GM18907 (cell line): ENCODE measurements at regions not wholly inside any gene's neighbourhood (a gene's known extent, or its start where the extent isn't known, plus 50 kb on each side); places are given as distances from the start of the nearest gene placed in this dataset.

ENCODE experiments used
- ATAC-seq: cut with Tn5 transposase; IDR thresholded peaks from one replicate; pipeline ENCODE4 v1.9.1; 2021; ENCODE audit warnings: mild to moderate bottlenecking, moderate library complexity; ENCODE audit not compliant: unreplicated experiment

DNA sequence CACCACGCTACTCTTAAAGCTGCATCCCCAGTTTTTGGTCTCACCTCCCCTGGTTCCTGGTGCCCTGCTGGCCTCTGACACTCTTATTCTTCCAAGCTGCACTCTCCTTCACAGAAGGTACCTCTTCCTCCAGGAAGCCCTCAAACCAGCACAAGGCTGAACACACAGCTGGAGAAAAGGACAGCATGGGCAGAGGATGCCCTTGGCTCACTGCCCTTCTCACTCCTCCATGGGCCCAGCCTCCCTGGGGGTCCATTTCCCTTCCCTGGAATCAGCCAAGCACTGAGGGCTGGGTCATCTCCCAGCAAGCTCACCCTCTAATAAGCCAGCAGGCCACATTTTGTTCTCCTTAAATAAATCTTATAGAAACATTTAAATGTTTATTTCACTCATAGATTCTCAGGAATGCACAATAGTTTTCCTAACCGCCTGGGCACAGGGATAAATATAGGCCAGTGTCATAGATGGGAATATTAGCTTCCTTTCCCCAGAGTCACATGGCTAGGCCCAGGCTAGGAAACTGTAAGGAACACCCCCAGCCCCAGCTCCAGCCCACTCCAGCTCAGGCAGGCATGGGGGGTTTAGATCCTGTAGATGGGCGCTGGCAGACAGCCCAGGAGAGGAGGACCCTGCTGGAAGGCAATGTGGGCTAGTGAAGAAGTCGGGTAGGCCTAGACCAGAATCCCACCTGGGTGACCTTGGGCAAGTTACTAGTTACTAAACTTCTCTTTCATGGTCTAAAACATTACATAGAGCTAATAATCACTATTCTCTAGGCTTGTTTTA is 51.5 kb downstream of the IRAG1 start:
- ATAC-seq = no peak

GRCh38 chr11:10641177-10641911 is 52.2 kb downstream of the IRAG1 start:
- ATAC-seq = peak; percentile 78

DNA sequence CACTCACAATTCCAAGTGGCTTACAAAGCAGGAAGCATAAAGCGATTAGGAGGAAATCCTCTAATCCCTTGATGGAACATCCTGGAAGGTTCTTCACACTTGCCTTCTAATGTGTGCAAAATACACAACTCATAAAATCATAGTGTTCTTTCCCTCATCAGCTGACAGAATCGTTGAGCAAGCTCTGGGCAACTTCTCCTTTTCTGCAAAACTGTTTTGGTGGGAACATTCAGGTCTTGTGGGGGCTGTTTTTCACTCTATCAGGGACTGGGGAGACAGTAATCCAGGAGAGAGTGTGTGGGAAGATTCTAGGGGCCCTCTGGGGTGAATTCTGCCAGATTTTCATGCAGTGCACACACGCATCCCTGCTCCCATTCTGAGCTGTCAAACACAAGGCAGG is 53.2 kb downstream of the IRAG1 start:
- ATAC-seq = no peak

DNA sequence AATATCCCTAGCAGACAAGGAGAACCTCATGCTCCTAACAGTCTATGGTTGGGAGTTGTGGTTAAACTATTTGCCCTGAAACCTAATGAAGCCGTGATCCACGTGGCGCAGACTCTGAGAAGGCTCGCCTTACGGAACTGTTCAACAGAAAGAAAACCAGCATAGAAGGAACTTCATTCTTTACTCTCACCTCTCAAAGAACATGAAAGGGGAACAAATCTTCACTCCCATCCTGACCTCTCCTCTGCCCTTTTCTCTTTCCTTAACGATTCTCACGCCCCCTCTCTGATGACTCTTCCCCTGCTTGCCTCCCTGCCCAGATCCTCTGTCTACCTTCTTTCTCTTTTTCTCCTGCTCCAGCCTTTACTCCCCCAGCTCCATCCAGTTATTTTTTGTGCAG is 54.2 kb downstream of the IRAG1 start:
- no peak for ATAC-seq

- ATAC-seq = no peak
Observed at GRCh38 chr11:10638316-10638925, 55.1 kb downstream of the IRAG1 start.

GRCh38 chr11:10637731-10638151 is 55.8 kb downstream of the IRAG1 start:
- ATAC-seq = no peak

DNA sequence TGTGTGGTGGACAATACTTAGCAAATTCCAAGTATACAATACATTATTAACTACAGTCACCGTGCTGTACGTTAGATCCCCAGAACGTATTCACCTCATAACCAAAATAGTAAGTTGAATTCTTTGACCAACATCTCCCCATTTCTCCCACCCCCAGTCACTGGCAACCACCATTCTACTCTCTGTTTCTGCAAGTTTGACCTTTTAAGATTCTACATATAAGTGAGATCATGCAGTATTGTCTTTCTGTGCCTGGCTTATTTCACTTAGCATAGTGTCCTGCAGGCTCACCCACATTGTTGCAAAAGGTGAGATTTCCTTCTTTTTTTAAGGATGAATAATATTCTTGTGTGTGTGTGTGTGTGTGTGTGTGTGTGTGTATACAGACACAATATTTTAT is 59.1 kb downstream of the IRAG1 start:
- no peak for ATAC-seq

- no peak for ATAC-seq
Observed at GRCh38 chr11:10633261-10633660, 60.3 kb downstream of the IRAG1 start.

- ATAC-seq = no peak
Observed at GRCh38 chr11:10632483-10632882, 61.1 kb downstream of the IRAG1 start.

DNA sequence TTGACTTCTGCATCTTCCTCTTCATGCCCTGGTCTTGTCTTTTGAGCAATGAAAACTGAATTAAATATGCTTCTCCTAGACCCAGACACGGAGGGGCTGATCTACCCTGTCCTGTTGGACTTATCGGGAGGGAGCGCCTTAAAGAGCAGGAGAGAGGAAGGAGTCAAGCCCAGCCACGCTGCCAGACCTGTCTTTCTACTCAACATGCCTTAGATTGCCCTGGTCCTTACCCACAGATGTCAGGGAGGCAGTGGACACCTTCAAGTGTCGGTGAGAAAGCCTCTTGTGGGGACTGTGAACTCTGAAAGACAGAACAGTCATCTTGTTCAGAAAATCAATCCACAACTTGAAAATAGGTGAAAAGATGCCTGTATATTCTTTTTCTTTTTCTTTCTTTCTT is 61.8 kb downstream of the IRAG1 start:
- no peak for ATAC-seq

- ATAC-seq = no peak
Observed at GRCh38 chr11:10629411-10630002, 61.0 kb upstream of the LYVE1 start.

- ATAC-seq = no peak
Observed at GRCh38 chr11:10628508-10629236, 60.2 kb upstream of the LYVE1 start.

DNA sequence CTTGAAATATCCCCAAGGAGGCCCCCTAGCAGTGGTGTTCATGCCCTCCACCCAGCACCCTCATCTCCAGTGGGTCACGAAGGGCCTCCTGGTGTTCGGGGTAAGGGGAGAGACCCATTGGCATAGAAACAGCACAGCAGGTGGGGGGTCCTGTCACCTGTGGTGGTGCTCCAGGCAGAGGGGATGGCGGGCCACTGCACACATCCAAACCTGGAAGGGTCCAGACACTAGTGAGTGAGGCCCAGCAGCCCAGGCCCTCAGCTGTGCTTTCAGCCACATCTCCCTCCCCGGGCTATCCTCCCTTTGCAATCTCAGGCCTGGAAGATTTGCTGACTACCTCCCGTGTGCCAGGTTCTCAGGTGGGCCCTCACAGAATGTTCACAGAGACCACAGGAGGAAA is 59.4 kb upstream of the LYVE1 start:
- no peak for ATAC-seq

GRCh38 chr11:10627291-10627690 is 58.8 kb upstream of the LYVE1 start:
- ATAC-seq = no peak

DNA sequence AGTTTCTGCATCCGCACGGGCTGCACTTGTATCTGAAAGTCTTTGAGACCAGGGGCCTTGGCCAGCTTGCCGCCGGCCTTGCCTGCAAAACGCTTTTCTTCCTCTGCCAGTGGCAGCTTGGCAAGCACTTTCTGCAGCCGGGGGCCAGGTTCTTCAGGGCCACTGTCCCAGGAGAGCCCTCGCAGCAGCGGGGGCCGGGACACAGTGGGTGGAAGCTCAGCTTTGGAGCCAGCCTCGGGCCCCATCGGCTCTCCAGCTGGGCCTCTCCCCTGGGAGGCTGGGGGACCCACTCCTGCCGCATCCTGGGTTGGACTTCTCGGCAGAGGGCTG is 57.5 kb upstream of the LYVE1 start:
- no peak for ATAC-seq

GRCh38 chr11:10625281-10625981 is 57.0 kb upstream of the LYVE1 start:
- ATAC-seq = no peak

DNA sequence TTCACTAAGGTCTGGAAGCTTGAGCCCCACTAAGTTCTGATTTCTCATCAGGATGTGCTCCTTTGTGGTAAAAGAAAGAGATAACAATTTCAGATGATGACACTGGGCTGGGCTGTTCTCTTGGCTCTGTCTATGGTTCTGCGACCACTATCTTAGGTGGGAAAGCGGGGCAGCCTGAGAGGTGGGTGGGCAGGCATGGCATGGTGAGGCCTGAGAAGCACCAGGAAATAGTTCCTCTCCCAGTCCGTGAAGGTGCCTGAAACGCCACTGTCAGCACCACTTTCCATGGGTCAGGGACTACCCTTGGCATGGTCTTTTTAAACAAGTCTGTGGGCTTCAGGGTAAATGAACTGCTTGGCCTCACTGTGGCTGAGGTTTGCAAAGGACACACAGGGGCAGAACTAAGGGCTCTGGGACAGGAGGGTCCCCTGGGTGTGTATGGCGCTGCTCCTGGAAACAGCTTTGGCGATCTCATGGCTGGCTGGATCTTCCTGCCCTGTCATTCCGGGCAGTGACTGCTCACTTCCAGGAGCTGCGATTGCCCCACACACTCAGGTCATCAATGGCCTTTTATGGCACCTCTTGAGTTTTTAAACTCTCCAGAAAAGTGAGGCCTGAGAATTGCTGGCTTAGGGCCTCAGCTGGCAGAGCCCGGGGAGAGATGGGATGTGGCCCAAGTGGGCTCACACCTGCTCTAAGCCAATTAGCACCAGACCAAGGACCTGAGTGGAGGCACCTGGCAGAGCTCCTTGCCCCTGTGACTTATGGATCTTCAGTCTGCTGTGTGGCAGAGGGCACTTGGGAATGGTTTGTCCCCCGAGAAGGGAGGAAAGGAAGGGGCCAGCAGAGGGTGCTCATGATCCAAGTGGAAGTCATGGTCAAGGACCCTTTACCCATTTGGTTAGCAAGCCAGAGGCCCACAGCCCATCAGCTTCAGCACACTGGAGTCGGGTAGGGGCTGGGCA is 55.6 kb upstream of the LYVE1 start:
- ATAC-seq = no peak

DNA sequence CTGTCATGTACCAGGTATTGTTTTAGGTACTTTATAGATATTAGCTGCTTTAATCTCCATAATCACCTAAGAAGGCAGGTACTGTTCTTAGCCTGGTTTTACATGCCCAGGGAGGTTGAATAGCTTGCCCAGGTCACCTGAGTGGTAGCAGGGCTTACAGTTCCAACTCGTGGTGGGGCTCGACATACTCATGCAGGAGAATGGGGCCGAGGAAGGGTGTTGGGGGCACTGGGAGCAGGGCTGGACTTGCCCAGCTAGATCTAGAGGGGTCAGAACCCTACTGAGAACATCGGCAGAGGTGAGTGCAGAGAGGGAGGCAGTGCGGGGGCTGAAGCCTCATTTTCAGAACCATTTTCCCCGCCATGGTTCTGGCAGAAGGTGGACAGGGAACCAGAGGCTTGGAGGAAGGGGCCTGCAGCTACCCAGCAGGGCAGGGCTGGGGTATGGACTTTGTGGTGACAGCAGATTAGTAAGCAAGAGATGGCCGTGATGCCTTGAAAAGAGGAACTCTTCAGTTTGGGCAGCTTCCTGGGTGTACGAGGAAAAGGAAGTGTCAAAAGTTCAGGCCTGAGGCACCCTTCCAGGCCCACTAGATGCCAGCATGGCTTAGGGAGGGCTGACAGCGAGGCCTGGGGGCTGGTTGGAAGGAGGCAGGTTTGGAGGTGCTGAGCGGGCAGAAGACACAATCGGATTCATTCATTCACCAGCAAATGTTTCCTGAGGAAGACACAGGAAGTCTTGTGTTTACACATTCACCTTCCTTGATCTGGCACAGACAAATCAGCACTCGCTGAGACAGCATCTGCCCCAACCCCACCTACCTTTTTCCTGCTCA is 54.7 kb upstream of the LYVE1 start:
- no peak for ATAC-seq
